Choroid plexus epithelial cell (primary cell): ENCODE measurements at regions not wholly inside any gene's neighbourhood (a gene's known extent, or its start where the extent isn't known, plus 50 kb on each side); places are given as distances from the start of the nearest gene placed in this dataset.
"Not testable (repeated sequence)": the region's sequence is repeated elsewhere in the genome, so short reads cannot be mapped to it uniquely, and the experiment has no call there.

Experiments
- DNase-seq: peaks from one replicate; pipeline ENCODE4 v3.0.0-alpha.2; 2010; ENCODE audit warnings: low read depth
- H3K4me3 ChIP-seq: 2 replicates; pipeline ENCODE4 v1.5.1; 2011; ENCODE audit warnings: low read depth, mild to moderate bottlenecking, control low read depth, low read length, moderate library complexity
- CTCF ChIP-seq: conservative IDR thresholded peaks from 2 replicates; pipeline ENCODE4 v1.5.1; 2011; ENCODE audit warnings: low read depth, mild to moderate bottlenecking, control low read depth, inconsistent platforms, low read length, moderate library complexity

GRCh38 chr4:95779447-95779846, 60.4 kb upstream of the PDHA2 start:
- no peak for DNase-seq
- no peak overlapping the region for H3K4me3 ChIP-seq
- no peak for TF ChIP-seq CTCF

- no peak for DNase-seq
- H3K4me3 ChIP-seq, result no peak overlapping the region
- TF ChIP-seq CTCF, result no peak
Measured at GRCh38 chr4:95778666-95779065, 61.2 kb upstream of the PDHA2 start.

- DNase-seq, H3K4me3 ChIP-seq: not testable (repeated sequence)
Measured at GRCh38 chr4:95770605-95771004, 69.3 kb upstream of the PDHA2 start.

- H3K4me3 ChIP-seq, result no peak overlapping the region
- no peak for TF ChIP-seq CTCF
- DNase-seq, result no peak
Measured at GRCh38 chr4:95764961-95765360, 74.9 kb upstream of the PDHA2 start.

GRCh38 chr4:95761871-95762270, 78.0 kb upstream of the PDHA2 start:
- peak; percentile 18 for DNase-seq
- H3K4me3 ChIP-seq, result no peak overlapping the region
- TF ChIP-seq CTCF, result no peak

GRCh38 chr4:95761426-95761825, 78.5 kb upstream of the PDHA2 start:
- DNase-seq, result peak; percentile 31
- TF ChIP-seq CTCF, result no peak
- no peak overlapping the region for H3K4me3 ChIP-seq

GRCh38 chr4:95760646-95761045, 79.2 kb upstream of the PDHA2 start:
- DNase-seq, H3K4me3 ChIP-seq: not testable (repeated sequence)

GRCh38 chr4:95758001-95758400, 81.9 kb upstream of the PDHA2 start:
- no peak for TF ChIP-seq CTCF
- H3K4me3 ChIP-seq, result no peak overlapping the region
- DNase-seq, result peak; percentile 18
